Calu3 (cell line): ENCODE measurements at regions not wholly inside any gene's neighbourhood (a gene's known extent, or its start where the extent isn't known, plus 50 kb on each side); places are given as distances from the start of the nearest gene placed in this dataset.

Experiments
- BruUV-seq: library from RNA; stranded (reverse); fragments of 400-500 nt; replicated peaks from 2 replicates; lab custom pipeline; 2021; lab: Mats Ljungman, UMichigan
- CTCF ChIA-PET: fragments of 300-600 bp; sonication (Branson Sonifier 250); formaldehyde crosslinking; loops from one replicate; lab custom pipeline; 2022; ENCODE audit warnings: antibody characterized with exemption; lab: Charles Lee
- DNase-seq: peaks from one replicate; pipeline ENCODE4 v3.0.0; 2022
- H3K27ac Mint-ChIP-seq: one replicate; pipeline ENCODE4 v1.8.0; 2022; ENCODE audit warnings: mixed read lengths; ENCODE audit not compliant: unreplicated experiment
- H3K27me3 Mint-ChIP-seq: one replicate; pipeline ENCODE4 v1.8.0; 2022; ENCODE audit warnings: mixed read lengths; ENCODE audit not compliant: unreplicated experiment
- H3K36me3 Mint-ChIP-seq: one replicate; pipeline ENCODE4 v1.8.0; 2022; ENCODE audit warnings: mild to moderate bottlenecking, moderate library complexity, mixed read lengths; ENCODE audit not compliant: insufficient read depth, unreplicated experiment
- H3K4me1 Mint-ChIP-seq: one replicate; pipeline ENCODE4 v1.8.0; 2022; ENCODE audit warnings: mild to moderate bottlenecking, low read depth, mixed read lengths; ENCODE audit not compliant: unreplicated experiment
- H3K4me3 Mint-ChIP-seq: one replicate; pipeline ENCODE4 v1.8.0; 2022; ENCODE audit warnings: mild to moderate bottlenecking, low read depth, moderate library complexity, mixed read lengths; ENCODE audit not compliant: unreplicated experiment
- H3K9me3 Mint-ChIP-seq: one replicate; pipeline ENCODE4 v1.8.0; 2022; ENCODE audit warnings: low read depth, mixed read lengths; ENCODE audit not compliant: unreplicated experiment
- CTCF ChIP-seq: fragments of 200-600 bp; IDR thresholded peaks from one replicate; pipeline ENCODE4 v1.8.0; 2022; ENCODE audit warnings: antibody characterized with exemption; ENCODE audit not compliant: unreplicated experiment
- intact Hi-C: fragments of 100-400 bp; cut with micrococcal nuclease; formaldehyde crosslinking; loops from one replicate; pipeline ENCODE4 v1.10.0; 2022; ENCODE audit not compliant: unreplicated experiment

GRCh38 chr5:12488161-12488560 is 583.9 kb upstream of the CTNND2 start:
- peaks cover 26% of the 10 kb centered on the region for H3K9me3 Mint-ChIP-seq
- H3K36me3 Mint-ChIP-seq, result no peaks in the 10 kb centered on the region
- no peak for DNase-seq
- CTCF ChIA-PET, result no interaction called here
- no peak for TF ChIP-seq CTCF
- no TSS peak for BruUV-seq
- intact Hi-C loops, result no loop called here
- no peak overlapping the region for H3K27ac Mint-ChIP-seq
- no peaks in the 10 kb centered on the region for H3K27me3 Mint-ChIP-seq
- H3K4me3 Mint-ChIP-seq, result no peak overlapping the region
- H3K4me1 Mint-ChIP-seq, result no peaks in the 10 kb centered on the region

GRCh38 chr5:12480487-12480886 is 576.2 kb upstream of the CTNND2 start:
- Mint-ChIP-seq H3K27ac (no peak overlapping the region), H3K9me3 (peaks cover 18% of the 10 kb centered on the region), H3K36me3 (no peaks in the 10 kb centered on the region), H3K4me3 (no peak overlapping the region), H3K27me3 (no peaks in the 10 kb centered on the region), H3K4me1 (no peaks in the 10 kb centered on the region)
- TF ChIP-seq CTCF, result no peak
- BruUV-seq, result no TSS peak
- DNase-seq, result no peak
- intact Hi-C loops, result no loop called here
- CTCF ChIA-PET, result no interaction called here

DNA sequence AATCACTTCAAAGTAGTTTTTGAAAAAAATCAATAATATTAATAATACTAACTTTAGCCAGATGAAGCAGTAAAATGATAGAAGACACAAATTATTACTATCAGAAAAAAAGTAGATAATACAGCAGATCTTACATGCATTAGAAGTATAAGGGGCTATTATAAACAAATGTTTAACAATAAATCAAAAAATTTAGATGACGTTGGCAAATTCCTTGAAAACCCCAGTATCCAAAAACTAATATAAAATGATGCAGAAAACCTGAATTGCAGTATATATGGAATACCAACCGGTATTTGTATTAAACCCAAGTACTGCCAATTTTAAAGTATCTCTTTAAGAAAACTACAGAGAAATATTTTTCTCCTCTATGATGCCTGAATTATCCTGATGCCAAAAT is 573.3 kb upstream of the CTNND2 start:
- BruUV-seq, result no TSS peak
- H3K27ac Mint-ChIP-seq, result no peak overlapping the region
- H3K27me3 Mint-ChIP-seq, result no peaks in the 10 kb centered on the region
- CTCF ChIA-PET, result no interaction called here
- intact Hi-C loops, result no loop called here
- peaks cover 12% of the 10 kb centered on the region for H3K9me3 Mint-ChIP-seq
- TF ChIP-seq CTCF, result no peak
- H3K4me3 Mint-ChIP-seq, result no peak overlapping the region
- no peaks in the 10 kb centered on the region for H3K4me1 Mint-ChIP-seq
- DNase-seq, result no peak
- no peaks in the 10 kb centered on the region for H3K36me3 Mint-ChIP-seq

DNA sequence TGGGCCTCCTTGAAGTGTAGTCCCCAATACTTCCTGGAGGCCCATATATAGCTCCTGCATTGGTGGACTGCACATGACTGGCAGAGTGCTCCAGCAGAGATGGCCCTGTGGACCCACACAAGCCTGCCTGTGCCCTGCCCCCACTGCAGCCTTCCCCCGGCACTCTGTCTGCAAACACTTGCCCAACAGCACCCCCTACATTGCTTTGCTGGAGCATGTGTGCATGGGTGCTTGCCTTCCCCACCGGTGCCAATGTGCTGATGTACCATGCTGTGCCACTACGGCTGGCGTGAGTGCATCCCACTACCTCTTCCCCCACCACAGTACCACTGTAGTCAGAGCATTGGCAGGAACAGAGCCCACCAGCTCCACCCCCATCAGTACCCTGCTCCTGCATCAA is 563.6 kb upstream of the CTNND2 start:
- CTCF ChIA-PET, result no interaction called here
- BruUV-seq, result no TSS peak
- Mint-ChIP-seq H3K4me3 (no peak overlapping the region), H3K27ac (no peak overlapping the region), H3K9me3 (peaks cover 24% of the 10 kb centered on the region), H3K4me1 (no peaks in the 10 kb centered on the region), H3K27me3 (no peaks in the 10 kb centered on the region), H3K36me3 (no peaks in the 10 kb centered on the region)
- no peak for DNase-seq
- intact Hi-C loops, result no loop called here
- TF ChIP-seq CTCF, result no peak
